Eye (tissue), 1 donor: ENCODE measurements at regions not wholly inside any gene's neighbourhood (a gene's known extent, or its start where the extent isn't known, plus 50 kb on each side); places are given as distances from the start of the nearest gene placed in this dataset.
"Not testable (repeated sequence)": the region's sequence is repeated elsewhere in the genome, so short reads cannot be mapped to it uniquely, and the experiment has no call there.

ENCODE experiments used
- DNase-seq: peaks from one replicate; pipeline ENCODE4 v3.0.0-alpha.2; 2015

GRCh38 chr5:72692231-72692637 lies 124.2 kb upstream of the TNPO1 start:
- peak; percentile 51 for DNase-seq

GRCh38 chr5:72691751-72692150 lies 124.7 kb upstream of the TNPO1 start:
- no peak for DNase-seq

GRCh38 chr5:72688916-72689315 lies 127.5 kb upstream of the TNPO1 start:
- DNase-seq, result no peak

- DNase-seq, result no peak
Observed at GRCh38 chr5:72687288-72687687, 129.2 kb upstream of the TNPO1 start.

GRCh38 chr5:72682561-72682960 lies 133.9 kb upstream of the TNPO1 start:
- no peak for DNase-seq

- DNase-seq, result no peak
Observed at GRCh38 chr5:72681781-72682180, 134.7 kb upstream of the TNPO1 start.

- no peak for DNase-seq
Observed at GRCh38 chr5:72677447-72677846, 139.0 kb upstream of the TNPO1 start.

GRCh38 chr5:72676831-72677230 lies 139.6 kb upstream of the TNPO1 start:
- not testable (repeated sequence) for DNase-seq

- DNase-seq, result no peak
Observed at GRCh38 chr5:72673623-72674022, 142.8 kb upstream of the TNPO1 start.

- DNase-seq, result no peak
Observed at GRCh38 chr5:72673180-72673579, 143.3 kb upstream of the TNPO1 start.

GRCh38 chr5:72667708-72668107 lies 148.8 kb upstream of the TNPO1 start:
- no peak for DNase-seq

GRCh38 chr5:72662936-72663335 lies 153.5 kb upstream of the TNPO1 start:
- no peak for DNase-seq

GRCh38 chr5:72662305-72662704 lies 154.2 kb upstream of the TNPO1 start:
- no peak for DNase-seq

GRCh38 chr5:72661405-72661804 lies 154.2 kb upstream of the ZNF366 start:
- DNase-seq, result no peak

- DNase-seq, result no peak
Observed at GRCh38 chr5:72659726-72660125, 152.5 kb upstream of the ZNF366 start.

- DNase-seq, result no peak
Observed at GRCh38 chr5:72658761-72659540, 151.7 kb upstream of the ZNF366 start.

GRCh38 chr5:72658161-72658560 lies 151.0 kb upstream of the ZNF366 start:
- no peak for DNase-seq

GRCh38 chr5:72656756-72657513 lies 149.7 kb upstream of the ZNF366 start:
- no peak for DNase-seq

- peak; percentile 26 for DNase-seq
Observed at GRCh38 chr5:72656331-72656730, 149.1 kb upstream of the ZNF366 start.

GRCh38 chr5:72654231-72654630 lies 147.0 kb upstream of the ZNF366 start:
- DNase-seq, result peak; percentile 70

- peak; percentile 13 for DNase-seq
Observed at GRCh38 chr5:72653586-72653985, 146.4 kb upstream of the ZNF366 start.

GRCh38 chr5:72651779-72652178 lies 144.6 kb upstream of the ZNF366 start:
- no peak for DNase-seq

- no peak for DNase-seq
Observed at GRCh38 chr5:72651109-72651508, 143.9 kb upstream of the ZNF366 start.

GRCh38 chr5:72649449-72649848 lies 142.2 kb upstream of the ZNF366 start:
- no peak for DNase-seq
